HG03432 (cell line): ENCODE measurements at regions not wholly inside any gene's neighbourhood (a gene's known extent, or its start where the extent isn't known, plus 50 kb on each side); places are given as distances from the start of the nearest gene placed in this dataset.

ENCODE experiments used
- ATAC-seq: cut with Tn5 transposase; IDR thresholded peaks from one replicate; pipeline ENCODE4 v1.9.1; 2021; ENCODE audit warnings: mild to moderate bottlenecking, moderate library complexity; ENCODE audit not compliant: unreplicated experiment

DNA sequence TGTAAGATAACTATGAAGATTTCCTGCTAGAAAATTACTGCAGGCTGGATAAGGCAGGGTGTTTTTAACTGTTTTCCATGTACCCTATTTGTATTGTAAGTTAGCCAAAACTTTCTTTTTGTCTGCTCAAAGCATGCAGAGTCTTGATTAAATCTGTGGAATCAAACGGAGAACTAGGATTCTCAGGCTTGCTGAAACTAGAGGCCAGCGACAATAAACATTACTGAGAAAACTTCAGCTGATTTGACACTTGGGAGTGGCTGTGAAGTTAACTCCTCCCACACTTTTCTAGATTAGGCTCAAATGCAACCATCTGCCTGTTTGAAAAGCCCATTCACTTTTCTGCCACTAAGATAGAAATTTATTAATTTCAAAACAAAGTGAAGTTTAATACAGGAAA is 153.2 kb upstream of the FRMD4B start:
- no peak for ATAC-seq

DNA sequence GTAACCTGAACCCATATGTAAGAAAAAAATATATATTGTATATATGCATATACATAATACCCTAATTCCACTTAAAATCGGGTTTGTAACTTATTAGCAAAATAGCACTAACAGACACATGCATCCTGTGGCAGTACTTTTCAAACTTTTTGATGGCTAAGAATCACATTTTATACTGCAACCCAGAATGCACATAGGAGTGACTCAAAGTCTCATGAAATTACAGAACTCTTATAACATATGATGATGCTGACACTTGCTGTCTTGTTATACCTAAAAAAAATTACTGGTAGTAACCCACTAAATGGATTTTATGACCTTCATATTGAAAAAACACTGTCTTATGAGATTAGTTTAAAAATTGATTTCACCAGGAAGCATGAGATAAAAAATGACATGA is 152.4 kb upstream of the FRMD4B start:
- no peak for ATAC-seq

DNA sequence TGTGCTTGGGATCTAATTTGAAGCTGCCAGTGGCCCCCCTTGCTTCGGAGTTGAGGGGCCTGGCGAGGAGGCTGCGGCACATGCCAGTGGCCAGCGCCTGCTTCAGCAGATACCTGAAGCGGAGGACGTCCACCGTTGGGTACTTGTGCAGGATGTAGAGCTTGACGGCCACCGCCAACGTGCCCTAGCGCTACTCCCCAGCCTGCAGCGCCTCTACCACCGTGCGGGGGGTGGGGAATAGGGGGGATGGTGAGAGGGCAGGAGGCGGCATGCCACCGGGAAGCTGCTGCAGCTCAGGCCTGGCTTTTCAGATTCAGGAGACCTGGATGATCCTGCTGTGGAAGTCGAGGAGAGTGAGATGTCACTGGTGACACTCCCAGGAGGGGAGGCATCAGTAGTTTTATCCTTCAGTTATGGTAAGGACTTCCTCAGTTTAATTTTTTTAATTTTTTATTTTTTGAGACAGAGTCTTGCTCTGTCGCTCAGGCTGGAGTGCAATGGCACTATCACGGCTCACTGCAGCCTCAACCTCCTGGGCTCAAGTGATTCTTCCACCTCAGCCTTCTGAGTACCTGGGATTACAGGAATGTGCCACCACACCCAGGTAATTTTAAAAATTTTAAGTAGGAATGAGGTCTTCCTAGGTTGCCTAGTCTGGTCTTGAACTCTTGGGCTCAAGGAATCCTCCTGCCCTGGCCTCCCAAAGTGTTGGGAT is 150.6 kb upstream of the FRMD4B start:
- ATAC-seq = no peak

DNA sequence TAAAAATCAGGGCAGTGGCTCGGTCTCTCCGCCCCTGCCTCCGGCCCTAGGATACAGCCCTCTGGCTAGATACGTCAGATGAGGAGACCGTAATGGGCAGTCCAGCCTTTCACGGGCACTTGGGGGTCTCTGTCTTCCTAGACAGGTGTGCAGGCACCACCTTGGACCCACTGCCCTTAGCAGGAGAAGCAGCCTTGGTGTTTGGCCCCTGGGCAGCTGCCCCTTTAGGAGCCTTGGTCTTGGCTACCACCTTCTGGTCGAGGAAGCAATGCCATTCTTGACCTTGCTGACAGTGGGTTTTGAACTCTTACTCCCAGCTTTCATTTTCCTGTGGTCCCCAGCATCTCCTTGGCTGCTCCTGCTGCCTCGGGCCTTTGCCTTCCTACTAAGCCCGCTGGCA is 149.7 kb upstream of the FRMD4B start:
- ATAC-seq = no peak

DNA sequence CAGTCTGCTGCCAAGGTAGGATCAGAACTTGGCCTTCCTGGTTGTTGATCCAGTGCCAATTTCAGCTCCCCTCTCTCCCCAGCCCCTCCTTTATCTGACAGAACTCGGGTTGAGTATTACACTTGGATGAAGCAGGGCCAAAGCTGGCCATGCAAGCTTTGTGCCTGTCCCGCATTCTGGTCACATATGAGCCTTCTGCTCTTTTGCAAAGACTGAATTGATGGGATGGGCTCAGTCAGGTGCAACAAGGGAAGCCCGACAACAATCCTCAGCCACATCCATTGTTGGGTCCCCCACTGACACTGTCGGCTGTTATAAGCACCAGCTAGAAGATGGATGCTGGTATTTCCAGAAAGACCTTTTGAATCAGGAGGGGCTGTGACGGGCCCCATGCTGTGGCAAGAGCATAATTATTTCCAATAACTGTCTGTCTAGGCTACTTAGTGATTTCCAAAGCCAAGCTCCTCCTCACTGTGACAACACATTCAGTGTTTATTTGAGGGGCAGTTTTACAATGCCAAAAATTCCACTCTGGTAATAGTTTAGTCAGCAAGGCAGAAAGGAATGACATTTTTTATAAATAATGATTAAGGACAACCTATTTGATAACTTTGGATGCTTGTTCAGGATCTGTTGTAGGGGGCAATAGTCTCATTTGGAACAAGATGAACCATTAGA is 146.8 kb upstream of the FRMD4B start:
- no peak for ATAC-seq

DNA sequence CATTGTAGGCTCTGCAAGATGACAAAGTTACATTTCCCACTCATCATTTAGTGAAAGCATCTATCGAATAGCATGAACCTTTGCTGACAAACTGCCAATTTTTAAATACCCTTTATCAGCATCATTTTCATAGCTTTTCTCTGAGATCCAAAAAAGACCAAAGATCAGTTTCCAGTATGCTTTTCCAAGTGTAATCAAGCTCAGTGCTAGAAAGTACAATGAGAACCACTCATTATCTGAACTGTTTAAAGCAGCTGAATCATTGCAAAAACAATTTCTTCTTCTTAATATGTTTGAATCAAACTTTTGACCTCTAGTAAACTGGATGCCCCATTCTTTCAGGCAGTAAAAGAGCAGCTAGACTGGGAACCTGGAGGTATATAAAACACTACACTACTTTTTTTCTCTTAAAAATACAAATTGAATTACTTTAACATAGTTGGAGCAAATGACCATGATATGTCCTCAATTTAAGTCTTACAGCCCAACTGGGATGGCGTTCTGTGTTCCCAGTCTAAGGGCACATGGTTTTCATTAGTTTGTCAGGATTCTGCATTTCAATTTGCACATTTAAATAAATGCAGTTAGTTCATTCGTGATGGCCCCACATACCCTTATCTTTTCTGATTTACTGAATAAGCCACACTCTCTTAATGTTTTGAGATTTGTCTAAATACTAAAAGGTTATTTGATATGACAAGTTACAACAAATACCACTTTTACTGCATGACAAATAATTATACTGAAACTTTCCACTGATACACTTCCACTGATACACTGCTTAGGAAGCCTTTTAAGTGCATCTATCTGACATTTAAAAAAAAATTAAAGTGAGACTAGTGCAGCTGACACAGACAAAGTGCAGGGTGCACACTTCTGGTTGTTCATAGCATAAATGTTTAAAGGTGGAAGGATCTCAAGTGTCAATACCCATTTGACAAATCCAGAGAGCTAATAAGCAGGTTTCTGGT is 146.0 kb upstream of the FRMD4B start:
- no peak for ATAC-seq

DNA sequence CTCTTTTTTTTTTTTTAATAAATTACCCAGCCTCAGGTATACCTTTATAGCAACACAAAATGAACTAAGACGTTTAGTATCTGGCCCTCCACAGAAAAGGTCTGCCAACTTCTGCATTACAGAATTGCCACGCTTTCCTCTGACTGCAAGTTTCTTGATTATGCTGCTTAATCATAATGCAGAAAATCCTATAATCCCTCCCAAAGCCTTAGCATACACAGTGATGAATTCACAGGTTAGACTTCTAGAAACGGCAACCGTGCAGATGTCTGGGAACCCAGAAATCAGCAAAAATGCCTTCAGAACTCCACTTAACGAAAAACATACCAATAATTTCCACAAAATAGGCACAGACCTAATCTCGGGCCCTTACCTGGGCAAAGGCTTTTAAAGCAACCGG is 144.7 kb upstream of the FRMD4B start:
- no peak for ATAC-seq

DNA sequence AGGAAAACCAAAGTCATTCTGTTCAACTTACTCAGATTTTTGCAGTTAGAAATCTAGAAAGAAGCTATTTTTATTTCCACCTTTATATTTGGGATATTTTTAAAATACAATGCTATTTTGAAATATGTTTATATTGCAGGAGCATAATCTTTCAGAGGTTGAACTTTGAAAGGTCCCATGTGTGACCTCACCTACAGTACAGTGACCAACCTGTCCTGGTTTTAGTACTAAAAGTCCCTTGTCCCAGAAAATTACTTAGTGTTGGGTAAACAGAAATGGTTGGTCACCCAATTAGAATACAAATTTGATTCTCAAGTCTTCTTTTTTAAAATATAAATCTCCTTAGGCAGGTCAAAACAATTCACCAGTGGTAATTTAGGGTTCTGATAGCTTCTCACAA is 141.6 kb upstream of the FRMD4B start:
- ATAC-seq = no peak

DNA sequence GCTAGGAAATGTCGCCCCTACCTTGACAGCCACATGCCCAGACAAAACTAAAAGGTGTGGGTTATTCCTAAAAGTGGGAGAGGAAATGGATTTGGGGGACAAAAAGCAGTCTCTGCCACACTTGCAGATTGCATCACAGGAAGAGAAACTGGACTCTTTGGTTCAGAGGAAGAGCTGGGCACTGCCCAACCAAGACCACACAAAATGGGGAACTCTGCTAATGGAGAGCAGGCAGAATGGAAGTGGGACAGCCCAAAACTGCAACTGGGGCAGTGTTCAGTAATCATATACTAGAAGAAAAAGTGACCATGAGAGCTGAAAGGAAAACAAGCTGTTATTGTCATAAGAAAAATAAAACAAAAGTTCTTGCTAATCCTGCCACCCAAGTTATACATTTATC is 138.9 kb upstream of the FRMD4B start:
- no peak for ATAC-seq

DNA sequence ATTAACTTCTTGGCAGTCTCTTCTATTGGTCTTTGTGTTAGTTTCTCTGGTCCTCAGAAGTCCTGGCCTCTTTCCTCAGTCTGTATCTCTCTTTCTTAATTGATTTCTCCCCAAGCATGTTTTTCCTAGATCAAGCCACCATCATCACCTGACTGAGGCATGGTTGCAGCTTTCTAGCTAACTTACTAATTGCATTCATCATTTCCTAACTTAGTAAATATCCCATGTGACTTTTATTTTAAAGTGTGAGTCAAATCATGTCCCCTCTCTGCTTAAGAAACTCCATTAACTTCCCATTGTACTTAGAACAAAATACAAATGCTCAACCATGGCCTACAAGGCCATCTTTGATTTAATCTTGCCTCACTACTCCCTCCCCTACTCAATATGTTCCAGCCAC is 135.4 kb upstream of the FRMD4B start:
- ATAC-seq = no peak

DNA sequence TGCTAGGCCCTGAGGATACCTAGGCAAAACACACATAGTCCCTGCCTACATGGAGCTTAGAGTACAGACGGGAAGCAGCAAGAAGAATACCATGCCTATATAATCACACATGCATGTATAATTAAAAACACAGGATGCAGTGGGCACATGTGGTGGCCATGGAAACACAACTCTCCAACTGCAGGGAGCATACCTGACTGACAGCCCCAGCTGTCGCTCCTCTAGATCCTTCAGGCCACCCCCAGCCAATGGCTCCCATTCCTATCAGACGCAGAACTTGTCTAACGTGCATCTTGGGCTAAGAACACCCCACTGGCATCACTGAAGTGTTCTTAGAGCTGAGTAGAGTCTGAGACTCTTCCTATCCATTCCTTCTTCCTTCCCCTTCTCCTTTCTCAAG is 125.5 kb upstream of the FRMD4B start:
- ATAC-seq = no peak

DNA sequence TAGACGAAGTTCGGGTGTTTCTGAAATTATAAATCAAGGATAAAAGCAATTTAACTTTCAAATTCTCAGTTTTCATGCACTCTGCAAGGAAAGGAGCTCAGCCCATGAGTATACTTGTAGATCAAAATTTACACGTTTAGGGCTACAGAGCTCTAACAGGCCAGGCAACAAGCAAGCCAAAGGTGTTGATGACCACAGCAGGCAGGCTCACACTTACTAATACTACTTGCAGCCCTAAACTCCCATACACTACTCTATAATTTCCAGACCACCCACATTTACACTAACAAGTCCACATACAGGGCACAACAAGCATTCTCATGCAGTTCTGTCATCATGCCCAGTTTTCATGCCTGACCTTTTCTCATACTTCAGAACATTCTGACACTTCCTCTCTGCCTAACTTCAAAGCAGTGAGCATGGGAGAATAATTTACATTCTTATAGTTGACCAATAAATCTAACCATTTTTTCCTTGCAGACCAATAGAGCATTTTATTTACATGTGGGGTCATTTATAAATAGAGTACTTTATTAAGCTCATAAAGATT is 124.7 kb upstream of the FRMD4B start:
- ATAC-seq = no peak

DNA sequence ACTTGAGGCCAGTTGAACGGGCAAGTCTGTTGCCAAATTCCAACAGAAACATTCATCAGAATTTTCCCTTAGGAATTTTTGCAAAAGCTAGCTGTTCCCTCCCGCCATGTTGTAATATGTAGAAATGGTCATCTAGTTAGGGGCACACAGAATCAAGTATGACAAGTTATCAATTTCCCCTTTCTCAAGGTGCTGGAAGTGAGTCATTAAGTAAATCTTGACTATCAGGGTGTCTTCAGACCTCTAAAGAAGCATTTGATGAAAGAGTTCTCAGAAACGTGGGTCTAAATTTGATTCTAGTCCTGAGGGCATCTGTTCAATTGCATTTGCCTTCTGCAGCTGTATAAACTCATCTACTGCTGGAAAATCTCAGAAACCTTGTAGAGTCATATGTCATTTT is 123.4 kb upstream of the FRMD4B start:
- no peak for ATAC-seq

DNA sequence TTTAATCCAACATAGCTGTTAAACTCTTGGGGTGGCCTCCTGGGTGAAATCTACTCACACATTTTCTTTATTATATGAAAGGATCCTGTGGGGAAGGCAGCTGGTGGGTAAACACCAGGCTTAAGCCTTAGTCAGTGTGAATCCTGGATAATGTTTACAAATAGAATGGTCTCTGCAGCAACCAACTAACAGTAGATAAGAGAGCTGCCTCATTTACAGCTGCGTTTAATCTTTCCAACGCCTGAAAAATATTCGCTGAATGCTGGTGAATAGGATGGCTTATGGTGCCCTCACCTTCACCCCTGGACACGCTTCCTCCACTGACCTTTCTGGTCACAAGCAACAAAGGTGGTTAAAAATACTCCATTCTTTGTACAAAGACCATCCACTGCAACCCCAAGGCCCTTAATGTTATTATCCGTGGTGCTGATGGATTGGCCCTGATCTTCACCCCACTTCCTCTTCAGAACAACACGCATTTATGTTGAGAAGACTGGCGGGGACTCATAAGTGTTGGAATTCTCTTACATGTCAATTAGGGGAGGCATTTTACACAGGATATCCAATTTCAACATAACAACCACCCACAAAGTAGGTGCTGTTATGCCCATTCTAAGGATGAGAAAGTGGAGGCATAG is 120.0 kb upstream of the FRMD4B start:
- ATAC-seq = no peak

DNA sequence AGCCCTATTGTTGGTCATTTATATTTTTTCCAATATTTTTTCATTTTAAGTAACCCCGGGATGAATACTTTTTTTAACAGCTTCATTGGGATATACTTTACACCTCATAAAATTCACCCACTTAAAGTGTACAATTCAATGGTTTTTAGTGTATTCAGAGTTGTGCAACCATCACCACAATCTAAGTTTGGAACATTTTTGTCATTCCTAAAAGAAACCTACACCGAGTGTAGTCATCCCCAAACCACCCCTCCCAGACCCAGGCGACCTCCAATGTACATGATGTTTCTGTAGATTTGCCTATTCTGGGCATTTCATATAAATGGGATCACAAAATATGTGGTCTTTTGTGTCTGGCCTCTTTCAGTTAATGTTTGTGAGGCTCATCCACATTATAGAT is 118.3 kb upstream of the FRMD4B start:
- no peak for ATAC-seq

DNA sequence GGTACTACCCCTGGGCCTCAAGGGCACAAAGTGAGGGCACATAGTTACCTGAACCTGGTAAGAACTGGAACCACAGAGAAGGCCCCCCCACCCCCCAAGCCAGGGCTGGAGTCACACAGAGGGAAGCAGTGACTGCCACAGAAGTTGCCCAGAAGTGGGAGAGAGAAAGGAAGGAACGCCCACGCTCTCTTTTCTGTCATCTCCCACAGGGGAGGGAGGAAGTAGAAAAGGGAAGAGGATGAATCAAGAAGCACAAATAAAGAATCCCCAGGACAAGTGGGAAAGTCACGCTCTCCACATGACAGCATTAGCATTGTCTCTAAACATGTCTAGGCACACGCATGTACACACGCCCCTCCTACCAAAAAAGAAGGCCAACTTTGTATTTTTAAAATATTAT is 114.7 kb upstream of the FRMD4B start:
- no peak for ATAC-seq

DNA sequence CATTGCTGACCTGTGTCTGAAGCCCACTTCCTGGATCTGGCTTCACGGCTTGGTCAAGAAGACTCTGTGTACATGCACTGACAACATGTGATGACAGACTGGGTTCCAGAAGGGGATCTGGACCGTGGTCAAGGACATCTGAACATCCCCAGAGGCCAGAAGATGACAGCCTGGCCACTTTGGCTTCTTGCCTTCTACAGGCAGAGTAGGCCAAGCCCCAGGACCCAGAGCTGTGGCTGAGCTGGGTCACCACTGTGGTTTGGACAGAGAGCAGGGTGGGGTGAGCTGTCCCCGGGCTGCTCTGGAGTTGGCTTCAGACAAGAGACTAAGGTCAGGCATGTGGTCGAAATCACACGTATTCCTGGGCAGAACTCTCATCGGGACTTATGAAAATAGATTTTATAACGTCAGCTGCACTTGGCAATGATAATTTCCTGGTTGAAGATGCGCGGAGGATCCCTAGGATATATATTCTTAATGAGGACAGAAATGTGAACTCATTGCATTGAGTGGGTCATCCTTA is 114.1 kb upstream of the FRMD4B start:
- no peak for ATAC-seq

DNA sequence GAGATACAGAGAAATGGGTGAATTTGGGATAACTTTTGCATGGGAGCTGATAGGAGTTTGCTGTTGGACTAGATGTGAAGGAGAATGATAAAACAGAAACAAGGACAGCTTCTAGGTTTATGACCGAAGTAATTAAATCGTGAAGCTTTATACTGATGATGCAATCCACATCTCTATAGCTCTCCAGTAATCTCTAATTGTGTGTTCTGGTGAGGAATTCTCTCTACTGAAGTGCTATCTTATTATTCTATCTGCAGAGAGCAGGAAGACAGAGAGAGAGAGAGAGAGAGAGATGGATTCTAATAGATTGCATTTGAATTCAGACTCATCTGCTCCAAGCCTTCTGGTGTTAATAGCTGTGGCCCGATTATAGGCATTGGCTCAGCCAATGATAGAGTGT is 113.5 kb upstream of the FRMD4B start:
- ATAC-seq = no peak

DNA sequence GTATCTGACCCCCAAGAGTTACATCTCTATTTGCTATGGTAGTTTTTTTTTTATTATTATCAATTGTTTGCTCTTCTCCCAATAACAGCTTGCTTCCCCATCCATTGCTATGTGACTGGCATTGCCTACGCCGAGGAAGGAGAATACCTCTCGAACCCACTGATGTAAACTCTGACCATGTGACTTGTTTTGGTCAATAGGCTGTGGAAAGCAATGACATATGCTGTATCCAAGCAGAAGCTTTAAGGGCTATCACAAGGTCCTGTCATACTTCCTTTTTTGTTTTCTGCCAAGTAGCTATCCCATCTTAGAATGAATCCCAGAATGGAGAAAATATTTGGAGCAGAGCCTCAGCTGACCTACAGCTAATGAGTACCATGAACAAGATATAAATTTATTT is 111.0 kb upstream of the FRMD4B start:
- no peak for ATAC-seq

DNA sequence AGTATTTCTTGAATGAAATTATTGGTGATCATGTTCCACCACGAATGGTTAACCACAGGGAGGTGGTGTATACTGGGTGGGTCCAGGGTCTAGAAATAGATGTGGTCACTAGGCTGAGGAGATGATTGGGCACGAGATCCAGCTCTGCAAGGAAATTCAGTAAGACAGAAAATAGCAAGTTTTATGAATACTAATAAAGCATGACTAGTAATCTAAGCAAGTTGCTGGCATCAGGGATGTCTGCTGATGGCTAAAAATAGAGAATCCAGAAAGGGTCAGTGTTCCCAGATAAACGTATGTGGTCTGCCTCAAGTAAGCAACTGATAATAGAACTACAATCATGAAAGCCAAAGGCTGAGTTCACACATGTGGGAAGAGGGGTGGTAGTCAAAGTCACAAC is 108.3 kb upstream of the FRMD4B start:
- no peak for ATAC-seq

DNA sequence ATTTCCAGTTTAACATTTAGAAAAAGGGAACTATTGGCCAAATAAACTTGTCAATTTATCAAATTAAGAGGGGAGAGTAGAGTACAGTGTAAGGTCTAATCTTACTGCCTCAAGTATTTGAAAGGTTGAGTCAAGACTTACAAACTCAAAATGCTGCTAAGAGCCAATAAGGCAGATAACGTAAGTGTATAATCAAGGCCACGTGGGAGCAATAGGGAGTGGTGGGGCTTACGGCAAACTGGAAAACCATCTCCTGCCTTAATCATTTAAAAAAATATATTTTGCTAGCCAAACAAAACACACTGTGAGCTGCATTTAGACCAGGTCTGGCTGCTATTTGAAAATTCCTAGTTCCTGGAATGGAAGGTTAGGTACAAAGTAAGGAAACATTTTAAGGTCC is 107.3 kb upstream of the FRMD4B start:
- ATAC-seq = no peak
